HG03571 (cell line): ENCODE measurements at regions not wholly inside any gene's neighbourhood (a gene's known extent, or its start where the extent isn't known, plus 50 kb on each side); places are given as distances from the start of the nearest gene placed in this dataset.
"Not testable (repeated sequence)": the region's sequence is repeated elsewhere in the genome, so short reads cannot be mapped to it uniquely, and the experiment has no call there.

Experiments
- ATAC-seq: cut with Tn5 transposase; IDR thresholded peaks from one replicate; pipeline ENCODE4 v1.9.1; 2021; ENCODE audit not compliant: unreplicated experiment

- not testable (repeated sequence) for ATAC-seq
Measured at GRCh38 chr2:111315188-111315917, 194.6 kb downstream of the BCL2L11 start.

GRCh38 chr2:111316221-111316741, 195.6 kb downstream of the BCL2L11 start:
- not testable (repeated sequence) for ATAC-seq

- ATAC-seq = not testable (repeated sequence)
Measured at GRCh38 chr2:111316881-111317549, 196.3 kb downstream of the BCL2L11 start.

- ATAC-seq = not testable (repeated sequence)
Measured at GRCh38 chr2:111319552-111319951, 198.8 kb downstream of the BCL2L11 start.

GRCh38 chr2:111320264-111320663, 199.6 kb downstream of the BCL2L11 start:
- not testable (repeated sequence) for ATAC-seq

GRCh38 chr2:111320965-111321364, 200.3 kb downstream of the BCL2L11 start:
- ATAC-seq = not testable (repeated sequence)

- ATAC-seq = not testable (repeated sequence)
Measured at GRCh38 chr2:111323384-111323783, 202.7 kb downstream of the BCL2L11 start.

GRCh38 chr2:111327726-111328125, 207.0 kb downstream of the BCL2L11 start:
- ATAC-seq = not testable (repeated sequence)

- ATAC-seq = not testable (repeated sequence)
Measured at GRCh38 chr2:111329309-111329708, 208.6 kb downstream of the BCL2L11 start.

GRCh38 chr2:111331099-111331724, 210.5 kb downstream of the BCL2L11 start:
- ATAC-seq = not testable (repeated sequence)

- ATAC-seq = not testable (repeated sequence)
Measured at GRCh38 chr2:111335220-111335907, 214.7 kb downstream of the BCL2L11 start.

GRCh38 chr2:111338474-111338873, 217.8 kb downstream of the BCL2L11 start:
- not testable (repeated sequence) for ATAC-seq

GRCh38 chr2:111339476-111339875, 218.8 kb downstream of the BCL2L11 start:
- not testable (repeated sequence) for ATAC-seq

- not testable (repeated sequence) for ATAC-seq
Measured at GRCh38 chr2:111344590-111344989, 223.9 kb downstream of the BCL2L11 start.

- ATAC-seq = not testable (repeated sequence)
Measured at GRCh38 chr2:111345439-111345838, 224.7 kb downstream of the BCL2L11 start.

- ATAC-seq = not testable (repeated sequence)
Measured at GRCh38 chr2:111346018-111346930, 225.6 kb downstream of the BCL2L11 start.

GRCh38 chr2:111347695-111348094, 227.0 kb downstream of the BCL2L11 start:
- not testable (repeated sequence) for ATAC-seq

- ATAC-seq = not testable (repeated sequence)
Measured at GRCh38 chr2:111348316-111348715, 227.6 kb downstream of the BCL2L11 start.

GRCh38 chr2:111355022-111355817, 234.5 kb downstream of the BCL2L11 start:
- not testable (repeated sequence) for ATAC-seq
